Caki2 (cell line): ENCODE measurements at regions not wholly inside any gene's neighbourhood (a gene's known extent, or its start where the extent isn't known, plus 50 kb on each side); places are given as distances from the start of the nearest gene placed in this dataset.
A peak's percentile ranks its signal among the peaks of the same experiment; 100 is the strongest.

ENCODE experiments used
- DNase-seq: peaks from one replicate; pipeline ENCODE4 v3.0.0-alpha.2; 2015; ENCODE audit warnings: low read depth
- in situ Hi-C: cut with HindIII; loops from 2 replicates; pipeline ENCODE4 v1.10.0; 2016; ENCODE audit warnings: low sequenced_read_pairs, low pct_unique_long_range_greater_than_20kb, mixed read lengths

DNA sequence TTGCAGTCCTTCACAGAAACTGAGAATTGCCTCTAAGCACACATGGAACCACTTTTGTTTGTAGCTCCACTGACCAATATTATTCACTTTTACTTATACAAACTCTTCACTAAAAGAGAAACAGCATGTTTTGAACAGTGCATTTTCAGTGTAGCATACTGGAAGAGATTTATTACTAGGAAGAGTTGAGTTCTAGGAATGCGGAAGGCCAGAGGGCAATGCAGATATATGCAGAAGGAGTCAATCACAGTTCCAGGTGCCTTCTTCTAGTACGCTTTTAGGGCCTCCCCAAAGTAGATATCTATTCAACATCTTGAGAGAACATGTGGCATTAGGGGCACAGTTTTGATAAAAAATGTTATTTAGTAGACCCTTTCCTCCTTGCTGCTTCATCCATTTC, 1654.0 kb upstream of the ZEB2 start:
- no peak for DNase-seq
- in situ Hi-C loops, result no loop called here

DNA sequence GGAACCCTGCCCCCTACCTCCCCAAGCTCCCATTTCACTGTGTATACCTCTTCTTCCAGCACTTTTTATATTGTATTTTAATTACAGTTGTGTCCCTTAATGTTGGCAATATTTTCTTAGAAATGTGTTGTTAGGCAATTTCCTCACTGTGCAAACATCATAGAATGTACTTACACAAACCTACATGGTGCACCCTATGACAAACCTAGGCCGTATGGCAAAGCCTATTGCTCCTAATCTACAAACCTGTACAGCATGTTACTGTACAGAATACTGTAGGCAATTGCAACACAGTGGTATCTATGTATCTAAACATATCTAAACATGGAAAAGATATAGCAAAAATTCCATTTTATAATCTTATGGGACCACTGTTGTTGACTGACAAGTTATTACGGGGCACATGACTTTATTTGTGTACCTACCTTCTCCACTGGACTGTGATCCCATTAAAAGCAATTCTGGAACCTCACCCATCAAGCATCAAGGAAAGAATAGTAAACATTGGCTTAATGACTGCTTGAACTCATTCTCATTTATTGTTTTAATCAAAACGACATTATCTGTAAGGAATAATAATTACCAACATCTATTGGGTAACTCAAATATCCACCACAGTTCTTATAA, 1641.5 kb upstream of the ZEB2 start:
- in situ Hi-C loops, result no loop called here
- DNase-seq, result no peak

DNA sequence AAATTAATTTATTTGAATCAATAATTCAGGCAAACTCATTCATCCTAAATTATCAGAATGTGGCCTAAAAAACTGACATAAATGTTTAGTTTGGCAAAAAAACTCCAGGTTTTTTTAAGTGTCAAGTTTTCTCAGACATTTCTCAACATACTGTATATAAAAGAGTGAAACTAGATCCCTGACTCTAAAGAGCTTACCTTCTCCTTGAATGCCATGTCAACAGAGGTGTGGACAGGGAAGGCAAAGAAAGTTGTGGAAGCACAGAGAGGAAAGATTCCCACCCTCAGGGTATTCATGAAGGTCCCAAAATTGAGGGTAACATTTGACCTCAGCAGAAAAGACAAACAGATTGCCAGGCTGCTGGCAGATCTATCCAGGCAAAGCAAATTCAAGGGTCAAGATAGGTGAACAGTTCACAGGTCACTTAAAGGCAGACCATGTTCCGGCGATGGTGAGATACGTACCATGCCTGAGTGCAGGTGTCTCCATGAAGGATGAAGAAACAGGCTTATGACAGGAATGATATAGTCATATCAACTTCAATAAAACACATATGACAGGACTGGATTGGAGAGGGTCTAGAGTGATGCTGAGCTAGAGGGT, 1638.3 kb upstream of the ZEB2 start:
- DNase-seq, result no peak
- in situ Hi-C loops, result no loop called here

DNA sequence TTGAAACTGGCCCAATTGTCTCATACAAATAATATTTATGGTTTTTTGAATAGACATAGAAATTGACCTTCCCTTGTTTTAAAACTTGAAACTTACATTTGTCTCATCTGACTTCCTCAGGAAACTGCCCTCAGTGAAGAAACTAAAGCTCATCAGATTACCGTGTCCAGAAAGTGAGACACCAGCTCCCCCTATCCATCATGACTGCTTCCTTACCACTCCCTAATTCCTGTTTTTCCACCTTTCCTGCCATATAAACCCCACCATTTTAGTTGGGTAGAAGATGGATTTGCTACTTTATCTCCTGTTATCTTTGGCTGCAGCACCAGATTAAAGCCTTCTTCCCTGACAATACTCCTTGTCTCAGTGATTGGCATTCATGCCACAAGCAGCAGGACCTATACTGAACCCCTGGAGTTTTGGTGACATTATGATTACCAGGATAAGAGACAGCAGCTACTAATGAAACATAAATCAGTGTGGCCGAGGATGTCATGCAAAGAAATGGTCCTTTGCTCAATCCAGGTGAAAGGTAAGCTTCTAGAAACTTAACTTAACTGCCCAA, 1627.6 kb upstream of the ZEB2 start:
- no peak for DNase-seq

DNA sequence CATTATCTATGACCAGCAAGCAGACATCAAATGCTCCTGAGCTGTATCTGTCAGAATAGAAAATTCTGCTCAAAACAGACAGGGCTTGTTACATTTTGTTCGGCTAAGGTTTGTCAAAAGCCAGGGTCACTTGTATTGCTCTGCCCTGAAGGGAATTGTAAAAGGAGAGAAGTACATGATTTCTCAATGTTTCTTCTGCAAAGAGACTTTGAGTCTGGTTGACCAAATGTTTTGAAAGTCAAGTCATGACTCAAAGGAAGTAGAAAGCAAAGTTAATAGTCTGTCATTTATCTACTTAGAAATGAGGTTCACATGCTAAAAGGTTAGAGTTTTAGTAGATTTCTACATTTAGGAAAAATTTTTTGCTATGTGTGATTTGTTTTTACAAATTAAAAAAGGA, 1624.1 kb upstream of the ZEB2 start:
- no peak for DNase-seq
- in situ Hi-C loops, result no loop called here

More for the DNA sequence above, 1627.6 kb upstream of the ZEB2 start:
- in situ Hi-C loops, result no loop called here

DNA sequence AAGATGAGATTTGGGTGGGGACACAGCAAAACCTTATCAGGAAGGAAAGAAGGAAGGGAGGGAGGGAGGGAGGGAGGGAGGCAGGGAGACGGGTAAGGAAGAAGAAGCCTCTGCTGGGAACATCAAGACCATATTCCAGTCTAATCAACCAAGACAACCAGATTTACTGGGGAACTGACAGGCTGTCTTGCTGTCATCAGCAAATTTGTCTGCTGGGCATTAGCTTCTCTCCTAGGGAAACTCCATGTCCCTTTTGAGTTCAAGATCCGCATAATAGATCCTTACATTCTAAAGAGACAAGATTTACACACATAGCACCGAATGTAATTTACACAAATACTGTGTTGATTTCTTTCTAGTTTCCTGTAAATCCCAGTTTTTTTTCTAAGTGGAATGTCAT, 1618.9 kb upstream of the ZEB2 start:
- in situ Hi-C loops, result no loop called here
- DNase-seq, result no peak

DNA sequence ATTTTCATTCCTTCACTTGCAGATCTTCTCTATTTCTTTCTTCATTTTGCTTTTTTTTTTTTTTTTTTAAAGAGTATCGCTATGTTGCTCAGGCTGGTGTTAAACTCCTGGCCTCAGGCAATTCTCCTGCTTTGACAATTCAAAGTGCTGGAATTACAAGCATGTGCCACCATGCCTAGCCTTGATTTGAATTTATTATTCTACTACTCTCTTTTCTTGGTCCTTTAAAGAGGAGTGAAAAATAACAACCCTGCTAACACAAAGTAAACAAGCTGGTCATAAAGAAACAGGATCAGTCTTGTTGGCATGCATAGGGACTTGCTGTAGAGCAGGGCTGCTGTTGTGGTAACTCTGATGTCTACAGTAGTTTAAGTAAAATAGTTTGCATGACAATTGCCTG, 1615.3 kb upstream of the ZEB2 start:
- in situ Hi-C loops, result no loop called here
- peak; percentile 3 for DNase-seq

DNA sequence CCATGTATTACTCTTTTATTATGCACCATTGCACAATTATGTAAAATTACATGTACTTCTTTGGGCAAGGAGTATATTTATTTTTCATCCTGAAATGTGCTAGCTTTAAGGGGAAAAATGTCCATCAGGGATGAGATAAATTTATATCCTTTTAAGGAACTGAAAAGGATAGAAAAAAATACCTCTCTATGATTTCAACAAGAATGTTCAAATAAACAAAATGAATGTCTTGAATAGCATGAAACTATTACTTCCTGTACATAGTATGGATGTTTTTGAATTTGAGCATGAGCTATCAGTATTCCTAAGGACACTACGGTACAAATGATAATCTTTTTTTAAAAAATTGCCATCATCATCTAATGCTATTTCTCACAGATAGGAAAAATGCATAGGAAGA, 1611.9 kb upstream of the ZEB2 start:
- DNase-seq, result no peak
- in situ Hi-C loops, result no loop called here

DNA sequence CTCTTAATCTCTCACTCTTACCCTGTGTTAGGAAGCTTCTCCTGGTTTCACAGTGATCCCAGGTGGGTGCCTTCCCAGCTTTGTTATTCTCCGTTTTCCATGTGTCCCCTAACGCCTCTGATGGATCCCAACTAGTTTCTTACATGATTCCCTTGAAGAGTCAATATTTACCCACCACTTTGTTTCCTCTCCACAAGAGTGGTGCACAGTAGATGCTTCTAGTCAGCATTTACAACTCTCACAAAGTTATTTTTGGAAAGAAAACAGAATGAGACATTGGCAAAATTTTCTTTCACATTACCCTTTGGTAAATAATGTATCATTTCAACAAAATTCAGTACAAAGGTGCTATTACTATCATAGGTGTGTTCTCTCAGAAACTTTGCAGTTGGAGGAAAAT, 1611.1 kb upstream of the ZEB2 start:
- DNase-seq, result no peak
- in situ Hi-C loops, result no loop called here

DNA sequence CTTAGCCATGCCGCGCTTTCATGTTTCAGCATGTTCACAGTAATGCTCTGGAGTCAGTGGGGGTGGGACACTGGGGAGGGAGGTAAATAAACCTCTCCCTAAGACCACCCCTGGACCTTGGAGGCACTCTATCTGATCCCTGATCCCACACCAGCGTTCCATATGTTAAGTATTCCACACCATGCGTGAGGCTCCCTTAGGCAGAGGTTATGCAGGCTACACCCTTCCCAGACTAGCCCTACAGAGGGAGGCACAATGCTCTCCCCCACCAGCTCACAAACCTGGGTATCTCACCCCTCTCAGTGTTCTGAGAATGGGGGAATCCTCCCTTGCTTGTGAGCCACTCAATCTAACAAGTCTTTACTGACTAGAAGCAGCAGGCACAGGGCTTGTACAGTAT, 1610.4 kb upstream of the ZEB2 start:
- in situ Hi-C loops, result no loop called here
- no peak for DNase-seq

DNA sequence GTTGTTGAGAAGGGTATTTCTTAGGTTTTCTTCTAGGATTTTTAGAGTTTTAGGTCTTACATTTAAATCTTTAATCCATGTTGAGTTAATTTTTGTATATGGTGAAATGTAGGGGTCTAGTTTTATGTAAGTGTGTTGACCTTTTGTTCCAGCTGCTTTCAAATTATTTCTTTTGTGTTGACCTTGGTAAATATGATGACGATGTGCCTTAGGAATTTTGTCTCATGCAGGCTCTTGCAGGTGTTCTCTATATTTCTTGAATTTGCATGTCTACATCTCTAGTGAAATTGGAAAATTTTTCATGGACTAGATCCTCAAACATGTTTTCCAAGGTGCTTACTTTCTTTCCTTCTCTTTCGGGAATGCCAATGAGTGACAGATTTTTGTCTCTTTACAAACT, 1609.3 kb upstream of the ZEB2 start:
- in situ Hi-C loops, result no loop called here
- DNase-seq, result no peak

DNA sequence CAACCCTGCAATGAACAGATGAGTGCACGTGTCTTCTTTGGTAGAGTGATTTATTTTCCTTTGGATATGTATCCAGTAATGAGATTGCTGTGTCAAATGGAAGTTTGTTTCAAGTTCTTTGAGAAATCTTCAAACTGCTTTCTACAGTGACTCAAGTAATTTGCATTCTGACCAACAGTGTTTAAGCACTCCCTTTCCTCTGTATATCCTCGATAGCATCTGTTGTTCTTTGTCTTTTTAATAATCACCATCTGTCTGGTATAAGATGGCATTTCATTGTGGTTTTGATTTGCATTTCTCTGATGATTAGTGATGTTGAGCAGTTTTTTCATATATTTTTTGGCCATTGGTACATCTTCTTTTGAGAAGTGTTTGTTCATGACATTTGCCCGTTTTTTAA, 1608.3 kb upstream of the ZEB2 start:
- DNase-seq, result no peak
- in situ Hi-C loops, result no loop called here

DNA sequence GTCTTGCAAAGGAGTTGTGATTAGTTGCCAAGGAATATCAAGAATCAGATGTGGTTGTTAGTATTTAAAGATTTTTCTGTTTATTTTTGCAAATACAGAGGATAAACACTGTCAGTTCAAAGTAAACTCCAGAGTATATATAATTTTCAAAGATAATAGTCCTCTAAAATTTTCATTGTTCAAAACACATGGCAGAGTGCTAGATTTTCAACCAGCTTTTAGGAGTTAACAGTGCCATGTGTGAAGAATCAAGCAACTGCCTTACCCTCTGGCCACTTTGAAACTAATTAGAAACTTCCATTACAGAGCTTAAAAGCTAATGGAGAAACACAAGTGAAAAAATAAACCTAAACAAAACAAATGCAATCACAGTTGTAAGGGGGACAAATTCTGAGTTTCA, 1605.6 kb upstream of the ZEB2 start:
- in situ Hi-C loops, result no loop called here
- DNase-seq, result no peak

DNA sequence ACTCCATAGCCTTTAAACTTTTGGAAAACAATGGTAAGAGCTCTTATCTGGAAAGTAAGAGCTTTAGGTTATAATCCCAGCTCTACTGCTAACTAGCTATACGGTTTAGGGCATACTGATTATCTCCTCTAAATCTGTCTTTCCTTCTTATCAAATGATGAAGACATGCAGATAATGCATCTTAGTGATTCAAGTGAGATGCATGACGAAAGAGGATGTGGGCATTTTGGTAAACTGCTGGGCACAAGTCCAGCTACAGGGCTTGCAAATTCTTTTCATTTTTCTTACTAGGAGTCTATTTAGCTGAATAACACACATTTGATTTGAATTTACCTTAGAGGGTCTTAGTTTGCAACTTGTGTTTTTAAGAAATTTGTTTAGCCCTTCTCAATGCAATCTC, 1604.8 kb upstream of the ZEB2 start:
- no peak for DNase-seq
- in situ Hi-C loops, result no loop called here

DNA sequence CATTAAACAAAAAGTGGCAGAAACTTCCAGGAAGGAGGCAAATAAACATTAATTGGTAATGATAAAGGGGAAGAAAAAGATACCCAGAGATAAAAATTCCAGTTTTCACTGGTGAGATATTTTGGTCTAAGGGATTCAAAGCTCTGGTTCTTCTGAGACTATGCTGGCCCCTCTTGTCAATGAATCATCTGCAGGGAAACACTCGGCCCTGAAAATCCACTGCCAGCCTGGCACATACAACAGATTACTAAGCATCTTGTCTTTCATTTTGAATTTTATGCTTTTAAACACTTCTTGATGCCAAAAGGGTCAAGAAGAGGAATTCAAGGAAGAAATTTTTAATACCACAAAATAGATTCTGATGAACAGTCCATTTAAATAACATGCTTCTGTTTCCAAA, 1603.8 kb upstream of the ZEB2 start:
- DNase-seq, result no peak
- in situ Hi-C loops, result no loop called here

DNA sequence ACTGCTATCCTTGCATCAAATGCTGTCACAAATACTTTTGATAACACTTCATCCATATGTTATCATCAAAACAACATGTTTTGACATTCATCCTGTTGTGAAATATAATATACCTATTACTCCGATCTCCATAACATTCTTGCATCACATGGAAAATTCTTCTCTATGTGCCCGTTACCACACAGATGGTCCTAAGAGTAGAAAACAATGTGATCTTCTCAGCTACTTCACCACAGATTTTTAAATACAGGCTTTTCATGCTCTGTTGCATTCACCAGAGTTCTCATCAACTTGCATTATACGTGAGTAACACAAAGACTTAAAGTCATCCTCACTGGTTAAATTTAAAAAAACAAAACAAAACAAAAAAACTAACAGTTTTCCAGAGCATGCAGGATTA, 1603.3 kb upstream of the ZEB2 start:
- in situ Hi-C loops, result no loop called here
- DNase-seq, result no peak

DNA sequence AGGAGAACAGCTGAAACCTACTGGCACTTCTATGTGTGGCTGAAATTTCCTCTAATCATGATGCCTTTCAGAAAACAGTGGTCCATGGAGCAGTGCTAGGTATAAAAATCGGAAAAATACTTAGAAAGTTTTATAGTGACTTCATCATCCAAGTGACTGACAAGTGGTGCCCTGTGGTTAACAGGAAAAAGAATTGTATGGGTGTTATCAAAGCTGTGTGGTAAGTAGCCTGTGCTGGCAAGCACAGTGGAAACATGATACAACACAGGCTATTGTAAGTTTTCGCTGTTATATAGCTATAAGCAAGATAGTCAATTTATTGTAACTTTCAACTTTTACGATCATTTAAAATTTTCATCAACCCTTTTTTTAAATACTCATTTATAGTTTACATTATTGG, 1599.7 kb upstream of the ZEB2 start:
- no peak for DNase-seq
- in situ Hi-C loops, result no loop called here

DNA sequence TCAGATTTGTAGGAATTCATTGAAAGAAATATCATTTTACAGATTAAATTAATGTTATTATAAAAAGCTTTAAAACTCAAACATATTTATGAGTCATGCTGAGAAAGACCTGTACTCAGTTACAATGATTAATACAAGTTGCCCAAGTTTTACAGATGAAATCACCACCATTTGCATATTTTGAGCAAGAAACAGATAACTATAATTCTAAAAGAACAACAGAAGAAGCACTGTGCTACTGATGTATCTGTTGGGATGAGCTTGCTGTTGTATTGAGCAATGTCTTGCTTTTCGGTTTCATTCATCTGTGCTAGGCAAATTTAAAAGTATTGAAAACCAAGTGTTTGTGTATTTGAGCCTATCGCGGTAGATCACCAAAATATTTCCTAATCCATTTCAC, 1589.1 kb upstream of the ZEB2 start:
- no peak for DNase-seq

DNA sequence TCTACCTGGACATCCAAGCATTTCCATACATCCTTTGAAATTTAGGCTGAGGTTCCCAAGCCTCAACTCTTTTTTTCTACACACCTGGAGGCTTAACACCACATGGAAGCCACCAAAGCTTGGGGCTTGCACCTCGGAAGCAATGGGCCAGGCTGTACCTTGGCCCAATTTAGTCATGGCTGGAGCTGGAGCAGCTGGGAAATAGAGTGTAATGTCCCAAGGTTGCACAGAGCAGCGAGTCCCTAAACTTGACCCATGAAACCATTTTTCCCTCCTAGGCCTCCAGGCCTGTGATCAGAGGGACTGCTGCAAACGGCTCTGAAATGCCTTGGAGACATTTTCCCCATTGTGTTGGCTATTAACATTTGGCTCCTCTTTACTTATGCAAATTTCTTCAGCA, 1574.3 kb upstream of the ZEB2 start:
- DNase-seq, result no peak
- in situ Hi-C loops, result no loop called here

More for the DNA sequence above, 1589.1 kb upstream of the ZEB2 start:
- in situ Hi-C loops, result no loop called here

DNA sequence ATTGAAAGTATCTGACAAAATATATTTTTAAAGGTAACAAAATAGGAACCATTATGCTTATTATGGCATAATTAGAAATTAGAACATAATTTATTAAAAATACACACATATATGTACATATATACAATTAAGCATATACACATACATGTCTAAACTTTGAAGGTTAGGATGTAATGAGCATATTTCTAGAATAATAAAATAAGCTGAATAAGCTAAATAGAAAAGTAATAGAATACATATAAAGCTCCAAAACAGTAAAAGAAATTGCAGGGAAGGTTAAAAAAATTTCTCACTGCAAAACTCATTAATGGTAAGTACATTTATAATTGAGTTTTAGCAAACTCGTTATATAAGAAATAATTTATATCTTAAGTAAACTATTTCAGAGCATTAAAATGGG, 1561.5 kb upstream of the ZEB2 start:
- in situ Hi-C loops, result no loop called here
- no peak for DNase-seq
